Heart right ventricle (tissue), 16 donors: ENCODE measurements at regions not wholly inside any gene's neighbourhood (a gene's known extent, or its start where the extent isn't known, plus 50 kb on each side); places are given as distances from the start of the nearest gene placed in this dataset.

Experiments used
- ATAC-seq, 8 donors: fragments of 200-7000 bp; cut with Tn5 transposase; one replicate each; pipeline ENCODE4 v1.9.1; 2020; ENCODE audit warnings: mild to moderate bottlenecking in 8 of 8, moderate library complexity in 8 of 8, moderate number of reproducible peaks in 1 of 8
- DNase-seq, 2 donors: peaks; one replicate each; pipeline ENCODE4 v3.0.0-alpha.2; 2020
- H3K27ac ChIP-seq, 10 donors: fragments of 200-600 bp; sonication (generic) in 2 of 10; one replicate each; pipeline versions ENCODE4 v1.5.0 to v1.8.0; 2020 to 2022; ENCODE audit warnings: mild to moderate bottlenecking in 3 of 10
- H3K27me3 ChIP-seq, 7 donors: fragments of 200-600 bp; one replicate each; pipeline ENCODE4 v1.8.0; 2021 to 2022; ENCODE audit warnings: mild to moderate bottlenecking in 2 of 7
- H3K36me3 ChIP-seq, 9 donors: fragments of 200-600 bp; sonication (generic) in 1 of 9; one replicate each; pipeline versions ENCODE4 v1.5.0 to v1.8.0; 2020 to 2022; ENCODE audit warnings: mild to moderate bottlenecking in 2 of 9
- H3K4me1 ChIP-seq, 9 donors: fragments of 200-600 bp; sonication (generic) in 1 of 9; one replicate each; pipeline versions ENCODE4 v1.5.0 to v1.8.0; 2020 to 2022; ENCODE audit warnings: mild to moderate bottlenecking in 4 of 9
- H3K4me3 ChIP-seq, 10 donors: fragments of 200-600 bp; sonication (generic) in 2 of 10; one replicate each; pipeline versions ENCODE4 v1.5.0 to v1.8.0; 2020 to 2022; ENCODE audit warnings: mild to moderate bottlenecking in 7 of 10, moderate library complexity in 2 of 10
- H3K9me3 ChIP-seq, 11 donors: fragments of 200-600 bp in 10 of 11; sonication (generic) in 2 of 11; one replicate each; pipeline versions ENCODE4 v1.5.0 to v1.8.0; 2013 to 2022; ENCODE audit warnings: mild to moderate bottlenecking in 2 of 11, control low read depth in 1 of 11, moderate library complexity in 1 of 11
- WGBS, 2 donors: extraction: QIAGEN DNeasy Blood & Tissue Kit; methylation state at CpG; one replicate each; pipeline ENCODE4 v1.1.7; 2013; ENCODE audit warnings: inconsistent platforms in 1 of 2; 5-methylcytosine and 5-hydroxymethylcytosine counted together
- intact Hi-C, 10 donors: fragments of 100-400 bp; cut with DNase I; formaldehyde crosslinking; loops; one replicate each; pipeline versions ENCODE4 v1.11.1 to v1.14.2; 2022
- TF ChIP-seq, protein P1 (sequence below), 9 donors: fragments of 200-600 bp; sonication (generic) in 2 of 9; IDR thresholded peaks; one replicate each; pipeline versions ENCODE4 v1.5.0 to v1.8.0; 2021 to 2022; ENCODE audit warnings: antibody characterized with exemption in 9 of 9, mild to moderate bottlenecking in 5 of 9, moderate library complexity in 1 of 9
- donor health status: Arrhythmogenic right ventricular cardiomyopathy.
- donor health status: ischemic (EF 13 %, LVEDD 7.1; RV severe dilation, severe dysfunction).
- donor health status: healthy with polysubstance abuse.
- donor health status: DM: no; HTN: yes; CAD: no.
- donor health status: DM: no; HTN: no; CAD: no.
- donor health status: ischemic (EF 25% LVEDD 6.9; RV normal size, moderate dysfunction).
- donor health status: ischemic (EF 25% LVEDD 5.7; RV mildly dilated, moderate dysfunction).
- donor health status: healthy.
- donor health status: DM: yes; HTN: yes; CAD: no.
- donor health status: Ischemic cardiomyopathy.
- donor health status: ischemic (EF 35%, LVEDD 5.7; RV mildly dilated, moderate dysfunction).
- donor health status: nonischemic (EF 11% LVEDD 7.7; RV severe dilation, severe dysfunction).
- donor health status: DM: yes; HTN: yes; CAD: no.
- donor health status: PGD.
- donor health status: ischemic (EF 29% LVEDD 5.4; RV normal size, mild dysfunction).
- donor health status: nonischemic (EF 23%, LVEDD 6.1; RV moderate dilation, normal function).

DNA sequence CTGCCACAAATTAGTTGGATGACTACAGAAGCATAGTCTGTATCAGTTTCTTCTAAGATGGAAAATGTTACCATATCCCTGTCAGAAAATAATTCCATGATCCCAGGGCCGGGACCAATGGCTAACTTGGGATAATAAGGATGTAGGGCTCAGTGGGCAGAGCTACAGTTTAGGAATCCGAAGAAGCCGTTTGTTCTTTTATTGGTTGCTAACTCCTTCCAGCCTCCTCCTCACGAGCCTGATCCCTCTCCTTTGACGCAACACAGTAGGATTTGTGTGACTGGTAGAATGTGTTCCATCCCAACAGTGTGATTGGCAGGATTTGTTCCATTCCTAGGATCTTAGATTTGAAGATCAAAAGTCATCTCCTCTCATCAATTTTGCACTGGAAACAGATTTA lies 496.9 kb downstream of the AGTPBP1 start:
- no peaks in the 10 kb centered on the region for H3K27me3 ChIP-seq
- intact Hi-C loops: no loop called here
- TF ChIP-seq, protein P1, sequence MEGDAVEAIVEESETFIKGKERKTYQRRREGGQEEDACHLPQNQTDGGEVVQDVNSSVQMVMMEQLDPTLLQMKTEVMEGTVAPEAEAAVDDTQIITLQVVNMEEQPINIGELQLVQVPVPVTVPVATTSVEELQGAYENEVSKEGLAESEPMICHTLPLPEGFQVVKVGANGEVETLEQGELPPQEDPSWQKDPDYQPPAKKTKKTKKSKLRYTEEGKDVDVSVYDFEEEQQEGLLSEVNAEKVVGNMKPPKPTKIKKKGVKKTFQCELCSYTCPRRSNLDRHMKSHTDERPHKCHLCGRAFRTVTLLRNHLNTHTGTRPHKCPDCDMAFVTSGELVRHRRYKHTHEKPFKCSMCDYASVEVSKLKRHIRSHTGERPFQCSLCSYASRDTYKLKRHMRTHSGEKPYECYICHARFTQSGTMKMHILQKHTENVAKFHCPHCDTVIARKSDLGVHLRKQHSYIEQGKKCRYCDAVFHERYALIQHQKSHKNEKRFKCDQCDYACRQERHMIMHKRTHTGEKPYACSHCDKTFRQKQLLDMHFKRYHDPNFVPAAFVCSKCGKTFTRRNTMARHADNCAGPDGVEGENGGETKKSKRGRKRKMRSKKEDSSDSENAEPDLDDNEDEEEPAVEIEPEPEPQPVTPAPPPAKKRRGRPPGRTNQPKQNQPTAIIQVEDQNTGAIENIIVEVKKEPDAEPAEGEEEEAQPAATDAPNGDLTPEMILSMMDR (IDR thresholded peaks at IDR 0.05): no peak
- no peak overlapping the region for H3K4me3 ChIP-seq
- ATAC-seq: no peak
- H3K9me3 ChIP-seq: peaks cover 0 to 6% (median 0%) of the 10 kb centered on the region in 11 donors
- no peaks in the 10 kb centered on the region for H3K36me3 ChIP-seq
- 70 to 73% methylated on average over 5 of the region's 5 CpGs for WGBS, 2 donors
- no peak for DNase-seq
- H3K4me1 ChIP-seq: peaks cover 0 to 8% (median 0%) of the 10 kb centered on the region in 9 donors
- no peak overlapping the region for H3K27ac ChIP-seq

DNA sequence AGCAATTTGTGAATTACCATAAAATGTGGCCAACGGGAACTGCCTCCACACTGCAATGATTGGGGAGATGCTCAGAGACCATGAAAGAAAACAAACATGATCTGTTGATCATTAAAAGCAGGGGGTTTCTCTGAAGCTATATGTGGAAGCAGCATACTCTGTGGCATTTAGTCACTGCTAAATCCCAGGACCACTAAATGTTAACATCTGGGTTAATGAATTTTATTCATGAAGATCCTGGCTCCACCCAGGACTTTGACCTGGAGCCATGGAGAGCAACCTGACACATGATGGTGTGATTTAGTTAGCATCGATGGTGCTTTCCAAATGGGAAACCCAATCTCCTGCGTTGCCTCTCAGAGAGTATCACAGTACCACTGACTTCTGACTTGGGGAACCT lies 497.8 kb downstream of the AGTPBP1 start:
- intact Hi-C loops: no loop called here
- peaks cover 0 to 10% (median 0%) of the 10 kb centered on the region in 11 donors for H3K9me3 ChIP-seq
- H3K36me3 ChIP-seq: no peaks in the 10 kb centered on the region
- 91 to 95% methylated on average over 3 of the region's 3 CpGs for WGBS, 2 donors
- peaks cover 0 to 3% (median 0%) of the 10 kb centered on the region in 7 donors for H3K27me3 ChIP-seq
- TF ChIP-seq, protein P1 (IDR thresholded peaks at IDR 0.05): no peak
- H3K27ac ChIP-seq: no peak overlapping the region
- ATAC-seq (no peak), DNase-seq (no peak)
- peaks cover 0 to 5% (median 0%) of the 10 kb centered on the region in 9 donors for H3K4me1 ChIP-seq
- H3K4me3 ChIP-seq: no peak overlapping the region

DNA sequence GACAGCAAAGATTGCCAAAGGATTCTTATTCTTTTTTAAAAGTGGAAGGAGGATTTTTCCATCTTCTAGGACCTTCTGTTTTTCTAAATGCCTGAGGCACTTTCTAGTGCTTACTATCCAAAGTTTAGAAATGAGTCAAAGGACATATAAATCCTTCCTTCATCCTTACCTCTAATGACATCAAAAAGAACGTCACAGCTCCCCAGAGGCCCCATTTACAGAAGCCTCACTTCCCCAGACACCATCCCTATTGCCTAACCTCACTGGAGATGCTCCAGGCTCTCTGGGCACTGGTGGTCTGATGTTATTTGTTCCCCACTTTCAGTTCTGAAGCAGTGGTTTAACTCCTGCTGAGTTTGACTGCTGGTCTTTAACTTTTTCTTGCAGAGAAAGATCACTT lies 504.3 kb downstream of the AGTPBP1 start:
- Histone ChIP-seq H3K27ac (no peak overlapping the region), H3K27me3 (peaks cover 0 to 4% (median 0%) of the 10 kb centered on the region in 7 donors), H3K9me3 (peaks cover 0 to 10% (median 0%) of the 10 kb centered on the region in 11 donors), H3K36me3 (no peaks in the 10 kb centered on the region), H3K4me1 (peaks cover 0 to 9% (median 0%) of the 10 kb centered on the region in 9 donors), H3K4me3 (no peak overlapping the region)
- no peak for ATAC-seq
- TF ChIP-seq, protein P1 (IDR thresholded peaks at IDR 0.05): no peak
- WGBS, 2 donors: 0% methylated on average over 1 of the region's 1 CpG
- intact Hi-C loops: no loop called here
- DNase-seq: no peak

GRCh38 chr9:85230081-85230480 lies 511.7 kb downstream of the AGTPBP1 start:
- intact Hi-C loops: no loop called here

More at GRCh38 chr9:85230081-85230480, 511.7 kb downstream of the AGTPBP1 start:
- no peak for ATAC-seq
- WGBS, 2 donors: 86 to 95% methylated on average over 4 of the region's 4 CpGs
- Histone ChIP-seq H3K4me3 (no peak overlapping the region), H3K4me1 (peaks cover 0 to 12% (median 0%) of the 10 kb centered on the region in 9 donors), H3K9me3 (no peaks in the 10 kb centered on the region), H3K27me3 (no peaks in the 10 kb centered on the region), H3K27ac (no peak overlapping the region), H3K36me3 (no peaks in the 10 kb centered on the region)
- TF ChIP-seq, protein P1 (IDR thresholded peaks at IDR 0.05): no peak
- DNase-seq: no peak
